LNCaP clone FGC (cell line): ENCODE measurements at regions not wholly inside any gene's neighbourhood (a gene's known extent, or its start where the extent isn't known, plus 50 kb on each side); places are given as distances from the start of the nearest gene placed in this dataset.

Experiments
- DNase-seq: peaks from one replicate; pipeline ENCODE4 v3.0.0-alpha.2; 2011; ENCODE audit warnings: low read depth
- H3K4me3 ChIP-seq: 2 replicates; pipeline ENCODE4 v1.5.1; 2011; ENCODE audit warnings: mild to moderate bottlenecking, low read depth, low read length, control low read depth
- CTCF ChIP-seq: IDR thresholded peaks from 2 replicates; pipeline ENCODE4 v1.5.1; 2012; ENCODE audit warnings: mild to moderate bottlenecking; ENCODE audit not compliant: control insufficient read depth, insufficient read depth; ENCODE audit errors: extremely low read depth

GRCh38 chr2:228838819-228839218 is 432.3 kb downstream of the PID1 start:
- TF ChIP-seq CTCF: no peak
- DNase-seq: no peak
- no peak overlapping the region for H3K4me3 ChIP-seq

GRCh38 chr2:228828397-228828796 is 442.7 kb downstream of the PID1 start:
- no peak for TF ChIP-seq CTCF
- no peak overlapping the region for H3K4me3 ChIP-seq
- DNase-seq: no peak

GRCh38 chr2:228827056-228827700 is 443.9 kb downstream of the PID1 start:
- no peak for DNase-seq
- no peak overlapping the region for H3K4me3 ChIP-seq
- TF ChIP-seq CTCF: no peak

- H3K4me3 ChIP-seq: no peak overlapping the region
- DNase-seq: no peak
- no peak for TF ChIP-seq CTCF
These were observed 451.4 kb downstream of the PID1 start for GRCh38 chr2:228819701-228820100.

- DNase-seq: no peak
- H3K4me3 ChIP-seq: no peak overlapping the region
- TF ChIP-seq CTCF: no peak
These were observed 468.7 kb downstream of the PID1 start for GRCh38 chr2:228802181-228803071.

- H3K4me3 ChIP-seq: no peak overlapping the region
- TF ChIP-seq CTCF: no peak
- DNase-seq: no peak
These were observed 469.6 kb downstream of the PID1 start for GRCh38 chr2:228801451-228801850.
